Activated CD8-positive, alpha-beta memory T cell treated with anti-CD3 and anti-CD28 coated beads, Interleukin-2, amount 10 ng/mL, durations not matched to agents 7 days and 5 days (primary cell): ENCODE measurements at regions not wholly inside any gene's neighbourhood (a gene's known extent, or its start where the extent isn't known, plus 50 kb on each side); places are given as distances from the start of the nearest gene placed in this dataset.

Experiments used
- ATAC-seq: fragments of 150-1000 bp; cut with Tn5 transposase; one replicate; pipeline ENCODE4 v1.10.0; 2021; ENCODE audit warnings: moderate library complexity
- CTCF ChIA-PET: fragments of 350-600 bp; sonication (Branson Sonifier 250); formaldehyde crosslinking; loops from one replicate; lab custom pipeline; 2021; ENCODE audit warnings: antibody characterized with exemption; lab: Charles Lee
- DNase-seq: peaks from one replicate; pipeline ENCODE4 v3.0.0-alpha.2; 2020
- H3K27ac Mint-ChIP-seq: one replicate; pipeline ENCODE4 v1.8.0; 2021; ENCODE audit warnings: mild to moderate bottlenecking, mixed read lengths
- H3K27me3 Mint-ChIP-seq: one replicate; pipeline ENCODE4 v1.8.0; 2021; ENCODE audit warnings: mixed read lengths
- H3K36me3 Mint-ChIP-seq: one replicate; pipeline ENCODE4 v1.8.0; 2021; ENCODE audit warnings: mild to moderate bottlenecking, mixed read lengths
- H3K4me1 Mint-ChIP-seq: one replicate; pipeline ENCODE4 v1.8.0; 2021; ENCODE audit warnings: mixed read lengths
- H3K4me3 Mint-ChIP-seq: one replicate; pipeline ENCODE4 v1.8.0; 2021; ENCODE audit warnings: mild to moderate bottlenecking, moderate library complexity, mixed read lengths
- H3K9me3 Mint-ChIP-seq: one replicate; pipeline ENCODE4 v1.8.0; 2022; ENCODE audit warnings: low read depth, mixed read lengths

- DNase-seq (no peak), ATAC-seq (no peak)
- no peak overlapping the region for H3K27ac Mint-ChIP-seq
- H3K9me3 Mint-ChIP-seq, result no peaks in the 10 kb centered on the region
- CTCF ChIA-PET, result interaction anchor here (0.6 to 0.7 kb wide), 3 partner anchors 111 to 659 kb away, joined by 3 to 4 read pairs (median 3); no protein-coding TSS in a partner anchor
- no peaks in the 10 kb centered on the region for H3K4me1 Mint-ChIP-seq
- no peak overlapping the region for H3K4me3 Mint-ChIP-seq
- no peaks in the 10 kb centered on the region for H3K36me3 Mint-ChIP-seq
- H3K27me3 Mint-ChIP-seq, result peaks cover 13% of the 10 kb centered on the region
Observed at GRCh38 chr3:151024339-151024738, 51.8 kb upstream of the CLRN1 start.

GRCh38 chr3:151034303-151034702 lies 51.2 kb upstream of the MED12L start:
- Mint-ChIP-seq H3K36me3 (no peaks in the 10 kb centered on the region), H3K4me3 (no peak overlapping the region), H3K27me3 (peaks cover 12% of the 10 kb centered on the region), H3K4me1 (no peaks in the 10 kb centered on the region), H3K27ac (no peak overlapping the region), H3K9me3 (no peaks in the 10 kb centered on the region)
- CTCF ChIA-PET, result no interaction called here
- ATAC-seq (no peak), DNase-seq (no peak)

GRCh38 chr3:151035072-151035471 lies 50.4 kb upstream of the MED12L start:
- ATAC-seq, result no peak
- Mint-ChIP-seq H3K27me3 (peaks cover 11% of the 10 kb centered on the region), H3K9me3 (no peaks in the 10 kb centered on the region), H3K4me1 (no peaks in the 10 kb centered on the region), H3K36me3 (no peaks in the 10 kb centered on the region), H3K4me3 (no peak overlapping the region), H3K27ac (no peak overlapping the region)
- no peak for DNase-seq
- CTCF ChIA-PET, result no interaction called here
